ENCODE measurements at regions not wholly inside any gene's neighbourhood (a gene's known extent, or its start where the extent isn't known, plus 50 kb on each side); places are given as distances from the start of the nearest gene placed in this dataset.

- Histone ChIP-seq H3K27ac (ENCODE audit: low read depth, low read length) (no peak overlapping the region), H3K4me3 (ENCODE audit: low read depth in 1 of 5, low read length in 5 of 5) (no peak overlapping the region), H3K4me1 (ENCODE audit: control insufficient read depth in 5 of 5, insufficient read depth in 5 of 5, low read length in 5 of 5) (no peaks in the 10 kb centered on the region), H3K27me3 (ENCODE audit: control insufficient read depth in 5 of 5, insufficient read depth in 4 of 5, low read length in 5 of 5) (peaks cover 0 to 3% (median 0%) of the 10 kb centered on the region in 5 donors), H3K36me3 (ENCODE audit: control insufficient read depth in 5 of 5, insufficient read depth in 5 of 5, low read length in 5 of 5) (no peaks in the 10 kb centered on the region), H3K9me3 (ENCODE audit: control insufficient read depth in 5 of 5, low read length in 5 of 5) (no peaks in the 10 kb centered on the region), H3K9ac (ENCODE audit: low read length in 5 of 5) (no peak overlapping the region)
Observed at GRCh38 chr12:114779647-114780046, 95.7 kb upstream of the TBX3 start.

GRCh38 chr12:114779186-114779585 lies 95.2 kb upstream of the TBX3 start:
- Histone ChIP-seq H3K9ac (ENCODE audit: low read length in 5 of 5) (no peak overlapping the region), H3K9me3 (ENCODE audit: control insufficient read depth in 5 of 5, low read length in 5 of 5) (no peaks in the 10 kb centered on the region), H3K27me3 (ENCODE audit: control insufficient read depth in 5 of 5, insufficient read depth in 4 of 5, low read length in 5 of 5) (peaks cover 0 to 3% (median 0%) of the 10 kb centered on the region in 5 donors), H3K4me3 (ENCODE audit: low read depth in 1 of 5, low read length in 5 of 5) (no peak overlapping the region), H3K36me3 (ENCODE audit: control insufficient read depth in 5 of 5, insufficient read depth in 5 of 5, low read length in 5 of 5) (no peaks in the 10 kb centered on the region), H3K4me1 (ENCODE audit: control insufficient read depth in 5 of 5, insufficient read depth in 5 of 5, low read length in 5 of 5) (no peaks in the 10 kb centered on the region), H3K27ac (ENCODE audit: low read depth, low read length) (no peak overlapping the region)

- no peaks in the 10 kb centered on the region for H3K36me3 ChIP-seq (ENCODE audit: control insufficient read depth in 5 of 5, insufficient read depth in 5 of 5, low read length in 5 of 5)
- H3K9me3 ChIP-seq (ENCODE audit: control insufficient read depth in 5 of 5, low read length in 5 of 5) = no peaks in the 10 kb centered on the region
- no peak overlapping the region for H3K27ac ChIP-seq (ENCODE audit: low read depth, low read length)
- H3K27me3 ChIP-seq (ENCODE audit: control insufficient read depth in 5 of 5, insufficient read depth in 4 of 5, low read length in 5 of 5) = peaks cover 0 to 3% (median 0%) of the 10 kb centered on the region in 5 donors
- no peak overlapping the region for H3K9ac ChIP-seq (ENCODE audit: low read length in 5 of 5)
- H3K4me1 ChIP-seq (ENCODE audit: control insufficient read depth in 5 of 5, insufficient read depth in 5 of 5, low read length in 5 of 5) = no peaks in the 10 kb centered on the region
- H3K4me3 ChIP-seq (ENCODE audit: low read depth in 1 of 5, low read length in 5 of 5) = no peak overlapping the region
Observed at GRCh38 chr12:114776731-114777442, 92.9 kb upstream of the TBX3 start.

GRCh38 chr12:114774699-114775098 lies 90.7 kb upstream of the TBX3 start:
- H3K27ac ChIP-seq (ENCODE audit: low read depth, low read length) = no peak overlapping the region

GRCh38 chr12:114774197-114774596 lies 90.2 kb upstream of the TBX3 start:
- no peaks in the 10 kb centered on the region for H3K36me3 ChIP-seq (ENCODE audit: control insufficient read depth in 5 of 5, insufficient read depth in 5 of 5, low read length in 5 of 5)
- no peaks in the 10 kb centered on the region for H3K4me1 ChIP-seq (ENCODE audit: control insufficient read depth in 5 of 5, insufficient read depth in 5 of 5, low read length in 5 of 5)
- no peaks in the 10 kb centered on the region for H3K9me3 ChIP-seq (ENCODE audit: control insufficient read depth in 5 of 5, low read length in 5 of 5)
- H3K4me3 ChIP-seq (ENCODE audit: low read depth in 1 of 5, low read length in 5 of 5) = no peak overlapping the region
- no peak overlapping the region for H3K27ac ChIP-seq (ENCODE audit: low read depth, low read length)
- H3K27me3 ChIP-seq (ENCODE audit: control insufficient read depth in 5 of 5, insufficient read depth in 4 of 5, low read length in 5 of 5) = peaks cover 0 to 3% (median 0%) of the 10 kb centered on the region in 5 donors
- no peak overlapping the region for H3K9ac ChIP-seq (ENCODE audit: low read length in 5 of 5)

More at GRCh38 chr12:114774699-114775098, 90.7 kb upstream of the TBX3 start:
- Histone ChIP-seq H3K4me1 (ENCODE audit: control insufficient read depth in 5 of 5, insufficient read depth in 5 of 5, low read length in 5 of 5) (no peaks in the 10 kb centered on the region), H3K9me3 (ENCODE audit: control insufficient read depth in 5 of 5, low read length in 5 of 5) (no peaks in the 10 kb centered on the region), H3K27me3 (ENCODE audit: control insufficient read depth in 5 of 5, insufficient read depth in 4 of 5, low read length in 5 of 5) (peaks cover 0 to 3% (median 0%) of the 10 kb centered on the region in 5 donors), H3K4me3 (ENCODE audit: low read depth in 1 of 5, low read length in 5 of 5) (no peak overlapping the region), H3K9ac (ENCODE audit: low read length in 5 of 5) (no peak overlapping the region), H3K36me3 (ENCODE audit: control insufficient read depth in 5 of 5, insufficient read depth in 5 of 5, low read length in 5 of 5) (no peaks in the 10 kb centered on the region)

GRCh38 chr12:114770323-114770722 lies 86.3 kb upstream of the TBX3 start:
- H3K9me3 ChIP-seq (ENCODE audit: control insufficient read depth in 5 of 5, low read length in 5 of 5) = no peaks in the 10 kb centered on the region
- H3K9ac ChIP-seq (ENCODE audit: low read length in 5 of 5) = no peak overlapping the region
- no peaks in the 10 kb centered on the region for H3K4me1 ChIP-seq (ENCODE audit: control insufficient read depth in 5 of 5, insufficient read depth in 5 of 5, low read length in 5 of 5)
- H3K36me3 ChIP-seq (ENCODE audit: control insufficient read depth in 5 of 5, insufficient read depth in 5 of 5, low read length in 5 of 5) = no peaks in the 10 kb centered on the region
- H3K27me3 ChIP-seq (ENCODE audit: control insufficient read depth in 5 of 5, insufficient read depth in 4 of 5, low read length in 5 of 5) = peaks cover 0 to 2% (median 0%) of the 10 kb centered on the region in 5 donors
- no peak overlapping the region for H3K27ac ChIP-seq (ENCODE audit: low read depth, low read length)
- H3K4me3 ChIP-seq (ENCODE audit: low read depth in 1 of 5, low read length in 5 of 5) = no peak overlapping the region

- H3K9ac ChIP-seq (ENCODE audit: low read length in 5 of 5) = no peak overlapping the region
- no peaks in the 10 kb centered on the region for H3K4me1 ChIP-seq (ENCODE audit: control insufficient read depth in 5 of 5, insufficient read depth in 5 of 5, low read length in 5 of 5)
- H3K36me3 ChIP-seq (ENCODE audit: control insufficient read depth in 5 of 5, insufficient read depth in 5 of 5, low read length in 5 of 5) = no peaks in the 10 kb centered on the region
- no peaks in the 10 kb centered on the region for H3K9me3 ChIP-seq (ENCODE audit: control insufficient read depth in 5 of 5, low read length in 5 of 5)
- H3K27ac ChIP-seq (ENCODE audit: low read depth, low read length) = no peak overlapping the region
- peaks cover 0 to 2% (median 0%) of the 10 kb centered on the region in 5 donors for H3K27me3 ChIP-seq (ENCODE audit: control insufficient read depth in 5 of 5, insufficient read depth in 4 of 5, low read length in 5 of 5)
- no peak overlapping the region for H3K4me3 ChIP-seq (ENCODE audit: low read depth in 1 of 5, low read length in 5 of 5)
Observed at GRCh38 chr12:114769634-114770033, 85.7 kb upstream of the TBX3 start.

- Histone ChIP-seq H3K4me1 (ENCODE audit: control insufficient read depth in 5 of 5, insufficient read depth in 5 of 5, low read length in 5 of 5) (no peaks in the 10 kb centered on the region), H3K9me3 (ENCODE audit: control insufficient read depth in 5 of 5, low read length in 5 of 5) (no peaks in the 10 kb centered on the region), H3K4me3 (ENCODE audit: low read depth in 1 of 5, low read length in 5 of 5) (no peak overlapping the region), H3K27me3 (ENCODE audit: control insufficient read depth in 5 of 5, insufficient read depth in 4 of 5, low read length in 5 of 5) (peaks cover 0 to 2% (median 0%) of the 10 kb centered on the region in 5 donors), H3K27ac (ENCODE audit: low read depth, low read length) (no peak overlapping the region), H3K36me3 (ENCODE audit: control insufficient read depth in 5 of 5, insufficient read depth in 5 of 5, low read length in 5 of 5) (no peaks in the 10 kb centered on the region), H3K9ac (ENCODE audit: low read length in 5 of 5) (no peak overlapping the region)
Observed at GRCh38 chr12:114767906-114768722, 84.1 kb upstream of the TBX3 start.

- peaks cover 0 to 3% (median 0%) of the 10 kb centered on the region in 5 donors for H3K27me3 ChIP-seq (ENCODE audit: control insufficient read depth in 5 of 5, insufficient read depth in 4 of 5, low read length in 5 of 5)
- no peaks in the 10 kb centered on the region for H3K9me3 ChIP-seq (ENCODE audit: control insufficient read depth in 5 of 5, low read length in 5 of 5)
- H3K27ac ChIP-seq (ENCODE audit: low read depth, low read length) = no peak overlapping the region
- H3K4me3 ChIP-seq (ENCODE audit: low read depth in 1 of 5, low read length in 5 of 5) = no peak overlapping the region
- H3K36me3 ChIP-seq (ENCODE audit: control insufficient read depth in 5 of 5, insufficient read depth in 5 of 5, low read length in 5 of 5) = no peaks in the 10 kb centered on the region
- no peak overlapping the region for H3K9ac ChIP-seq (ENCODE audit: low read length in 5 of 5)
- peaks cover 0 to 7% (median 6%) of the 10 kb centered on the region in 5 donors for H3K4me1 ChIP-seq (ENCODE audit: control insufficient read depth in 5 of 5, insufficient read depth in 5 of 5, low read length in 5 of 5)
Observed at GRCh38 chr12:114767084-114767760, 83.2 kb upstream of the TBX3 start.
